GM12878 (cell line): ENCODE measurements at regions not wholly inside any gene's neighbourhood (a gene's known extent, or its start where the extent isn't known, plus 50 kb on each side); places are given as distances from the start of the nearest gene placed in this dataset.

Experiments
- ATAC-seq: fragments of 200-7000 bp; cut with Tn5 transposase; 3 replicates; pipeline ENCODE4 v1.9.1; 2020; ENCODE audit warnings: mild to moderate bottlenecking, moderate library complexity
- BruUV-seq: library from RNA; stranded (reverse); fragments of 400-500 nt; replicated peaks from 2 replicates; lab custom pipeline; 2021; lab: Mats Ljungman, UMichigan
- CTCF ChIA-PET: fragments of 300-600 bp; sonication (Branson Sonifier 250); formaldehyde crosslinking; extraction: SDS; loops from one replicate; lab custom pipeline; 2021; ENCODE audit warnings: inconsistent platforms; lab: Yijun Ruan, JAX
- POLR2A ChIA-PET: fragments of 350-600 bp; formaldehyde crosslinking; extraction: SDS; loops from one replicate; lab custom pipeline; 2021; ENCODE audit warnings: inconsistent platforms; lab: Charles Lee
- RAD21 ChIA-PET: fragments of 300-600 bp; sonication (Branson Sonifier 250); formaldehyde crosslinking; loops from one replicate; lab custom pipeline; 2023; ENCODE audit warnings: antibody characterized with exemption; ENCODE audit not compliant: unreplicated experiment; lab: Charles Lee
- SMC1A ChIA-PET: fragments of 300-600 bp; sonication (Branson Sonifier 250); formaldehyde crosslinking; loops from one replicate; lab custom pipeline; 2023; ENCODE audit not compliant: unreplicated experiment, uncharacterized antibody; lab: Charles Lee
- DNase-seq: peaks from one replicate; pipeline ENCODE4 v3.0.0-alpha.2; 2011; ENCODE audit warnings: low read depth, low spot score
- FAIRE-seq: peaks from 3 replicates; lab custom pipeline; 2011; peaks lifted over from hg19 to GRCh38; lab: Jason Lieb, UNC
- H2AFZ ChIP-seq: 2 replicates; pipeline ENCODE4 v1.6.0; 2011; ENCODE audit warnings: low read depth, low read length, control low read depth; ENCODE audit not compliant: control insufficient read depth
- H3K27ac ChIP-seq: 2 replicates; pipeline ENCODE4 v1.5.1; 2011; ENCODE audit warnings: control low read depth; ENCODE audit not compliant: control insufficient read depth, insufficient read depth
- H3K27me3 ChIP-seq, 2 experiments: replicated peaks in 1 of 2; 2 replicates each; pipeline versions ENCODE4 v1.6.0 to v1.6.1; 2011; ENCODE audit warnings: low read length in 1 of 2; ENCODE audit not compliant: control insufficient read depth in 2 of 2, insufficient read depth in 2 of 2
- H3K36me3 ChIP-seq, 2 experiments: 2 replicates each; pipeline ENCODE4 v1.5.1; 2011; ENCODE audit warnings: low read length in 1 of 2; ENCODE audit not compliant: control insufficient read depth in 2 of 2, insufficient read depth in 2 of 2
- H3K4me1 ChIP-seq: 2 replicates; pipeline ENCODE4 v1.6.1; 2011; ENCODE audit warnings: mild to moderate bottlenecking, low read length, moderate library complexity, mixed read lengths; ENCODE audit not compliant: control insufficient read depth, insufficient read depth
- H3K4me2 ChIP-seq: 2 replicates; pipeline ENCODE4 v1.6.0; 2011; ENCODE audit warnings: control low read depth; ENCODE audit not compliant: control insufficient read depth, insufficient read depth
- H3K4me3 ChIP-seq: fragments of 200-600 bp; sonication (generic); 2 replicates; pipeline ENCODE4 v1.5.1; 2016
- H3K79me2 ChIP-seq: 2 replicates; pipeline ENCODE4 v1.6.0; 2011; ENCODE audit warnings: low read length; ENCODE audit not compliant: control insufficient read depth, insufficient read depth
- H3K9ac ChIP-seq: 2 replicates; pipeline ENCODE4 v1.8.0; 2011; ENCODE audit warnings: low read length, control low read depth, mixed read lengths; ENCODE audit not compliant: control insufficient read depth, insufficient read depth
- H3K9me3 ChIP-seq: replicated peaks from 3 replicates; pipeline ENCODE4 v1.5.1; 2011; ENCODE audit warnings: mild to moderate bottlenecking, low read length; ENCODE audit not compliant: control insufficient read depth, insufficient read depth
- H4K20me1 ChIP-seq: 2 replicates; pipeline ENCODE4 v1.6.0; 2011; ENCODE audit not compliant: control insufficient read depth, insufficient read depth
- EED ChIP-seq: sonication (generic); IDR thresholded peaks from 2 replicates; pipeline ENCODE4 v1.6.1; 2016; ENCODE audit warnings: antibody characterized with exemption, low read depth
- FOXM1 ChIP-seq: IDR thresholded peaks from 2 replicates; pipeline ENCODE4 v1.6.1; 2012; ENCODE audit warnings: low read depth, mild to moderate bottlenecking, inconsistent platforms, low read length, moderate library complexity
- GATAD2B ChIP-seq: fragments of 450-650 bp; conservative IDR thresholded peaks from 2 replicates; pipeline ENCODE4 v1.6.1; 2017; ENCODE audit warnings: low read depth, mild to moderate bottlenecking, moderate library complexity
- HDAC6 ChIP-seq: fragments of 200-600 bp; sonication (generic); IDR thresholded peaks from one replicate; pipeline ENCODE4 v1.8.0; 2017; ENCODE audit warnings: antibody characterized with exemption; ENCODE audit not compliant: unreplicated experiment
- IRF3 ChIP-seq: fragments of 450-650 bp; IDR thresholded peaks from 2 replicates; pipeline ENCODE4 v1.6.1; 2014; ENCODE audit warnings: mild to moderate bottlenecking
- MAX ChIP-seq: IDR thresholded peaks from 2 replicates; pipeline ENCODE4 v1.6.1; 2012; ENCODE audit warnings: low read depth, low read length, improper control_type of control experiment
- NFYA ChIP-seq: IDR thresholded peaks from 2 replicates; pipeline ENCODE4 v1.6.1; 2011; ENCODE audit warnings: low read depth, mild to moderate bottlenecking, low read length, improper control_type of control experiment, borderline replicate concordance
- PML ChIP-seq: IDR thresholded peaks from 2 replicates; pipeline ENCODE4 v1.6.1; 2012; ENCODE audit warnings: low read length, inconsistent platforms
- RAD51 ChIP-seq: fragments of 450-650 bp; IDR thresholded peaks from 2 replicates; pipeline ENCODE4 v1.6.1; 2016; ENCODE audit warnings: moderate library complexity, mild to moderate bottlenecking, inconsistent platforms
- RFX5 ChIP-seq: IDR thresholded peaks from 2 replicates; pipeline ENCODE4 v1.6.1; 2011; ENCODE audit warnings: low read depth, low read length, improper control_type of control experiment
- SMC3 ChIP-seq: IDR thresholded peaks from 2 replicates; pipeline ENCODE4 v1.6.1; 2011; ENCODE audit warnings: low read length, improper control_type of control experiment, borderline replicate concordance
- SPI1 ChIP-seq: IDR thresholded peaks from 2 replicates; pipeline ENCODE4 v1.6.1; 2011; ENCODE audit warnings: low read depth, mild to moderate bottlenecking, low read length, moderate library complexity, borderline replicate concordance; ENCODE audit not compliant: insufficient read depth
- SRF ChIP-seq, 2 experiments: IDR thresholded peaks; 2 replicates each; pipeline ENCODE4 v1.6.1; 2011; ENCODE audit warnings: low read depth in 2 of 2, low read length in 2 of 2, mild to moderate bottlenecking in 1 of 2, moderate library complexity in 1 of 2
- TCF3 ChIP-seq: IDR thresholded peaks from 2 replicates; pipeline ENCODE4 v1.6.1; 2012; ENCODE audit warnings: low read depth, mild to moderate bottlenecking, low read length, borderline replicate concordance; ENCODE audit not compliant: insufficient read depth
- TCF7 ChIP-seq: IDR thresholded peaks from 2 replicates; pipeline ENCODE4 v1.6.1; 2014; ENCODE audit warnings: antibody characterized with exemption, borderline replicate concordance
- USF1 ChIP-seq: IDR thresholded peaks from 2 replicates; pipeline ENCODE4 v1.6.1; 2011; ENCODE audit warnings: borderline replicate concordance, low read depth, mild to moderate bottlenecking, moderate library complexity, mixed read lengths, low read length; ENCODE audit not compliant: insufficient read depth; ENCODE audit errors: extremely low read length
- YY1 ChIP-seq: IDR thresholded peaks from 2 replicates; pipeline ENCODE4 v1.6.1; 2011; ENCODE audit warnings: low read depth, mild to moderate bottlenecking, low read length
- ZNF24 ChIP-seq: fragments of 450-650 bp; IDR thresholded peaks from 2 replicates; pipeline ENCODE4 v1.6.1; 2017; ENCODE audit warnings: antibody characterized with exemption, mild to moderate bottlenecking
- WGBS: methylation state at CpG from one replicate; pipeline ENCODE4 v1.1.6; 2016; ENCODE audit warnings: low lambda C conversion rate; ENCODE audit not compliant: insufficient replicate concordance, insufficient coverage; ENCODE audit errors: missing lambda C conversion rate; 5-methylcytosine and 5-hydroxymethylcytosine counted together
- in situ Hi-C: fragments of 300-500 bp; cut with MboI; formaldehyde crosslinking; loops from 9 replicates; pipeline ENCODE4 v1.14.3; 2018; ENCODE audit warnings: mixed read lengths
- intact Hi-C: fragments of 100-400 bp; cut with micrococcal nuclease; formaldehyde crosslinking; loops from one replicate; pipeline ENCODE4 v1.14.2; 2022; ENCODE audit not compliant: unreplicated experiment

GRCh38 chr20:60071965-60072364 is 113.7 kb downstream of the CDH26 start:
- ChIA-PET SMC1A (no interaction called here), RAD21 (no interaction called here), CTCF (interaction anchor here (1.0 to 1.9 kb wide), 2 partner anchors 15 to 139 kb away, joined by 3 to 8 read pairs; no protein-coding TSS in a partner anchor), POLR2A (no interaction called here)
- Histone ChIP-seq H3K79me2 (no peaks in the 10 kb centered on the region), H3K9me3 (no peaks in the 10 kb centered on the region), H3K36me3 (no peaks in the 10 kb centered on the region), H3K4me1 (no peaks in the 10 kb centered on the region), H2AFZ (no peak overlapping the region), H3K27ac (no peak overlapping the region), H3K9ac (no peak overlapping the region), H3K4me3 (no peak overlapping the region), H3K4me2 (no peak overlapping the region), H4K20me1 (no peaks in the 10 kb centered on the region), H3K27me3 (no peaks in the 10 kb centered on the region)
- no peak for ATAC-seq
- no peak for FAIRE-seq
- BruUV-seq, result no TSS peak
- in situ Hi-C loops, result no loop called here
- intact Hi-C loops, result no loop called here
- no peak for DNase-seq
- TF ChIP-seq EED (no peak), IRF3 (no peak), SRF (IDR thresholded peaks at IDR 0.05; ENCODE audit: low read depth in 2 of 2, low read length in 2 of 2) (no peak), TCF3 (no peak), GATAD2B (no peak), NFYA (no peak), RAD51 (no peak), SMC3 (no peak), ZNF24 (no peak), YY1 (no peak), TCF7 (no peak), FOXM1 (no peak), RFX5 (no peak), SPI1 (no peak), MAX (no peak), USF1 (no peak), PML (no peak), HDAC6 (no peak)
- 53% methylated on average over 2 of the region's 2 CpGs for WGBS
